Stimulated activated CD8-positive, alpha-beta memory T cell treated with anti-CD3 and anti-CD28 coated beads, Interleukin-12 subunit alpha, Interleukin-12 subunit beta, amount 100 ng/mL, for 1 hour (primary cell): ENCODE measurements at regions not wholly inside any gene's neighbourhood (a gene's known extent, or its start where the extent isn't known, plus 50 kb on each side); places are given as distances from the start of the nearest gene placed in this dataset.

Experiments
- DNase-seq: peaks from one replicate; pipeline ENCODE4 v3.0.0-alpha.2; 2020; ENCODE audit warnings: low read depth

- no peak for DNase-seq
Observed at GRCh38 chr15:87154761-87155160, 1075.1 kb downstream of the AGBL1 start.

- DNase-seq = no peak
Observed at GRCh38 chr15:87151202-87151748, 1071.6 kb downstream of the AGBL1 start.

- DNase-seq = no peak
Observed at GRCh38 chr15:87145696-87146095, 1066.0 kb downstream of the AGBL1 start.

- DNase-seq = no peak
Observed at GRCh38 chr15:87144775-87145174, 1065.1 kb downstream of the AGBL1 start.

- no peak for DNase-seq
Observed at GRCh38 chr15:87142096-87142495, 1062.4 kb downstream of the AGBL1 start.

GRCh38 chr15:87135109-87135508 lies 1055.4 kb downstream of the AGBL1 start:
- DNase-seq = no peak

GRCh38 chr15:87133704-87134103 lies 1054.0 kb downstream of the AGBL1 start:
- DNase-seq = no peak

GRCh38 chr15:87131067-87131466 lies 1051.4 kb downstream of the AGBL1 start:
- no peak for DNase-seq

GRCh38 chr15:87129916-87130315 lies 1050.2 kb downstream of the AGBL1 start:
- no peak for DNase-seq

- no peak for DNase-seq
Observed at GRCh38 chr15:87123676-87124382, 1044.2 kb downstream of the AGBL1 start.

- DNase-seq = no peak
Observed at GRCh38 chr15:87121336-87121735, 1041.7 kb downstream of the AGBL1 start.

- DNase-seq = no peak
Observed at GRCh38 chr15:87120555-87120954, 1040.9 kb downstream of the AGBL1 start.

GRCh38 chr15:87118846-87119245 lies 1039.2 kb downstream of the AGBL1 start:
- DNase-seq = no peak

- no peak for DNase-seq
Observed at GRCh38 chr15:87118435-87118834, 1038.8 kb downstream of the AGBL1 start.

GRCh38 chr15:87115795-87116194 lies 1036.1 kb downstream of the AGBL1 start:
- no peak for DNase-seq

GRCh38 chr15:87099916-87100315 lies 1020.2 kb downstream of the AGBL1 start:
- DNase-seq = no peak

- no peak for DNase-seq
Observed at GRCh38 chr15:87089551-87089950, 1009.9 kb downstream of the AGBL1 start.

GRCh38 chr15:87083201-87083600 lies 1003.5 kb downstream of the AGBL1 start:
- DNase-seq = no peak

- no peak for DNase-seq
Observed at GRCh38 chr15:87082581-87082980, 1002.9 kb downstream of the AGBL1 start.

GRCh38 chr15:87080547-87080946 lies 1000.9 kb downstream of the AGBL1 start:
- no peak for DNase-seq
